Mucosa of rectum (tissue), 2 donors: ENCODE measurements at regions not wholly inside any gene's neighbourhood (a gene's known extent, or its start where the extent isn't known, plus 50 kb on each side); places are given as distances from the start of the nearest gene placed in this dataset.

Experiments
- H3K27ac ChIP-seq, 2 donors: one replicate each; pipeline ENCODE4 v1.7.0; 2013; ENCODE audit warnings: inconsistent platforms in 2 of 2, low read depth in 2 of 2, low read length in 2 of 2
- H3K27me3 ChIP-seq, 2 donors: one replicate each; pipeline ENCODE4 v1.7.0; 2013; ENCODE audit warnings: low read length in 2 of 2; ENCODE audit not compliant: control insufficient read depth in 2 of 2, insufficient read depth in 2 of 2
- H3K36me3 ChIP-seq, 2 donors: one replicate each; pipeline ENCODE4 v1.7.0; 2013; ENCODE audit warnings: low read length in 2 of 2; ENCODE audit not compliant: control insufficient read depth in 2 of 2, insufficient read depth in 2 of 2
- H3K4me1 ChIP-seq, 2 donors: one replicate each; pipeline ENCODE4 v1.7.0; 2013; ENCODE audit warnings: low read length in 2 of 2, mild to moderate bottlenecking in 1 of 2; ENCODE audit not compliant: control insufficient read depth in 2 of 2, insufficient read depth in 2 of 2
- H3K4me3 ChIP-seq, 2 donors: one replicate each; pipeline ENCODE4 v1.7.0; 2013; ENCODE audit warnings: low read length in 2 of 2
- H3K9ac ChIP-seq, 2 donors: one replicate each; pipeline ENCODE4 v1.7.0; 2013; ENCODE audit warnings: low read length in 2 of 2, low read depth in 1 of 2, mild to moderate bottlenecking in 1 of 2
- H3K9me3 ChIP-seq, 2 donors: one replicate each; pipeline ENCODE4 v1.7.0; 2013; ENCODE audit warnings: low read length in 2 of 2; ENCODE audit not compliant: control insufficient read depth in 2 of 2
- donor health status: healthy.
- donor health status: Normal muscosa, but diverticular disease.

- no peaks in the 10 kb centered on the region for H3K27me3 ChIP-seq
- H3K4me3 ChIP-seq = no peak overlapping the region
- H3K9me3 ChIP-seq = no peaks in the 10 kb centered on the region
- no peaks in the 10 kb centered on the region for H3K36me3 ChIP-seq
- H3K9ac ChIP-seq = no peak overlapping the region
- no peak overlapping the region for H3K27ac ChIP-seq
- no peaks in the 10 kb centered on the region for H3K4me1 ChIP-seq
Measured at GRCh38 chr21:16322454-16322853, 592.7 kb downstream of the USP25 start.

- no peaks in the 10 kb centered on the region for H3K27me3 ChIP-seq
- H3K9me3 ChIP-seq = no peaks in the 10 kb centered on the region
Measured at GRCh38 chr21:16323596-16323995, 593.8 kb downstream of the USP25 start.

GRCh38 chr21:16324630-16325029, 594.8 kb downstream of the USP25 start:
- no peaks in the 10 kb centered on the region for H3K27me3 ChIP-seq
- no peaks in the 10 kb centered on the region for H3K36me3 ChIP-seq
- H3K4me1 ChIP-seq = no peaks in the 10 kb centered on the region
- H3K9ac ChIP-seq = no peak overlapping the region
- no peak overlapping the region for H3K27ac ChIP-seq
- no peaks in the 10 kb centered on the region for H3K9me3 ChIP-seq
- H3K4me3 ChIP-seq = no peak overlapping the region

More at GRCh38 chr21:16323596-16323995, 593.8 kb downstream of the USP25 start:
- Histone ChIP-seq H3K36me3 (no peaks in the 10 kb centered on the region), H3K4me1 (no peaks in the 10 kb centered on the region), H3K4me3 (no peak overlapping the region), H3K27ac (no peak overlapping the region), H3K9ac (no peak overlapping the region)

- Histone ChIP-seq H3K9ac (no peak overlapping the region), H3K4me3 (no peak overlapping the region), H3K36me3 (no peaks in the 10 kb centered on the region), H3K4me1 (no peaks in the 10 kb centered on the region), H3K27me3 (no peaks in the 10 kb centered on the region), H3K27ac (no peak overlapping the region), H3K9me3 (no peaks in the 10 kb centered on the region)
Measured at GRCh38 chr21:16330082-16330907, 600.5 kb downstream of the USP25 start.

- Histone ChIP-seq H3K9me3 (no peaks in the 10 kb centered on the region), H3K27ac (no peak overlapping the region), H3K4me3 (no peak overlapping the region), H3K9ac (no peak overlapping the region), H3K4me1 (no peaks in the 10 kb centered on the region), H3K36me3 (no peaks in the 10 kb centered on the region), H3K27me3 (no peaks in the 10 kb centered on the region)
Measured at GRCh38 chr21:16330908-16331268, 601.1 kb downstream of the USP25 start.

- Histone ChIP-seq H3K4me1 (no peaks in the 10 kb centered on the region), H3K27me3 (no peaks in the 10 kb centered on the region), H3K27ac (no peak overlapping the region), H3K9ac (no peak overlapping the region), H3K36me3 (no peaks in the 10 kb centered on the region), H3K4me3 (no peak overlapping the region), H3K9me3 (no peaks in the 10 kb centered on the region)
Measured at GRCh38 chr21:16337266-16337665, 607.5 kb downstream of the USP25 start.

- Histone ChIP-seq H3K27ac (no peak overlapping the region), H3K36me3 (no peaks in the 10 kb centered on the region), H3K9ac (no peak overlapping the region), H3K9me3 (no peaks in the 10 kb centered on the region), H3K27me3 (no peaks in the 10 kb centered on the region), H3K4me3 (no peak overlapping the region), H3K4me1 (no peaks in the 10 kb centered on the region)
Measured at GRCh38 chr21:16342932-16343331, 613.1 kb downstream of the USP25 start.

GRCh38 chr21:16343776-16344175, 614.0 kb downstream of the USP25 start:
- no peak overlapping the region for H3K4me3 ChIP-seq
- no peaks in the 10 kb centered on the region for H3K4me1 ChIP-seq

GRCh38 chr21:16345757-16346156, 616.0 kb downstream of the USP25 start:
- H3K4me3 ChIP-seq = no peak overlapping the region
- no peaks in the 10 kb centered on the region for H3K9me3 ChIP-seq
- no peak overlapping the region for H3K27ac ChIP-seq
- H3K27me3 ChIP-seq = no peaks in the 10 kb centered on the region
- H3K4me1 ChIP-seq = no peaks in the 10 kb centered on the region
- no peak overlapping the region for H3K9ac ChIP-seq
- no peaks in the 10 kb centered on the region for H3K36me3 ChIP-seq

More at GRCh38 chr21:16343776-16344175, 614.0 kb downstream of the USP25 start:
- Histone ChIP-seq H3K9me3 (no peaks in the 10 kb centered on the region), H3K9ac (no peak overlapping the region), H3K27ac (no peak overlapping the region), H3K36me3 (no peaks in the 10 kb centered on the region), H3K27me3 (no peaks in the 10 kb centered on the region)

GRCh38 chr21:16347223-16347622, 617.4 kb downstream of the USP25 start:
- H3K27me3 ChIP-seq = no peaks in the 10 kb centered on the region
- no peaks in the 10 kb centered on the region for H3K36me3 ChIP-seq
- H3K4me1 ChIP-seq = no peaks in the 10 kb centered on the region
- H3K27ac ChIP-seq = no peak overlapping the region
- H3K9ac ChIP-seq = no peak overlapping the region
- H3K9me3 ChIP-seq = no peaks in the 10 kb centered on the region
- no peak overlapping the region for H3K4me3 ChIP-seq
